ENCODE measurements at regions not wholly inside any gene's neighbourhood (a gene's known extent, or its start where the extent isn't known, plus 50 kb on each side); places are given as distances from the start of the nearest gene placed in this dataset.

DNA sequence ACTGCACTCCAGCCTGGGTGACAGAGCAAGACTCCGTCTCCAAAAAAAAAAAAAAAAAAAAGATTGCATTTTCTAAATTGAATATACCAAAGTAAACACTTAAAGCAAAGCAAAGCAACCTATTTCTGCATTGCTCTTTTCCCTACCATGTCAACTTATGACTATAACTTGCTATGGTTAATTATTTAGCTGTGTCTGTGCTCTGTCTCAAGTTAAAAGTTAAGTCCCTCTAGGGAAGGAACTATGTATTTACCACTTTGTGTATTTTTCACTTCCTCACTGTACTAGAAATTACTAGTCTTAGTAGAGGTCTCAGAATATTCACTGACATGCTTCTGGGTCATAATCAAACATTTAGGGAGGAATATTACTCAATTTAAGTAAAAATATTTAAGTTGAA is 711.7 kb upstream of the SOX9 start:
- no peak for DNase-seq (ENCODE audit: low read depth)
- no peak overlapping the region for H3K4me3 ChIP-seq (ENCODE audit: low read depth, low read length)
- TF ChIP-seq, protein P1, sequence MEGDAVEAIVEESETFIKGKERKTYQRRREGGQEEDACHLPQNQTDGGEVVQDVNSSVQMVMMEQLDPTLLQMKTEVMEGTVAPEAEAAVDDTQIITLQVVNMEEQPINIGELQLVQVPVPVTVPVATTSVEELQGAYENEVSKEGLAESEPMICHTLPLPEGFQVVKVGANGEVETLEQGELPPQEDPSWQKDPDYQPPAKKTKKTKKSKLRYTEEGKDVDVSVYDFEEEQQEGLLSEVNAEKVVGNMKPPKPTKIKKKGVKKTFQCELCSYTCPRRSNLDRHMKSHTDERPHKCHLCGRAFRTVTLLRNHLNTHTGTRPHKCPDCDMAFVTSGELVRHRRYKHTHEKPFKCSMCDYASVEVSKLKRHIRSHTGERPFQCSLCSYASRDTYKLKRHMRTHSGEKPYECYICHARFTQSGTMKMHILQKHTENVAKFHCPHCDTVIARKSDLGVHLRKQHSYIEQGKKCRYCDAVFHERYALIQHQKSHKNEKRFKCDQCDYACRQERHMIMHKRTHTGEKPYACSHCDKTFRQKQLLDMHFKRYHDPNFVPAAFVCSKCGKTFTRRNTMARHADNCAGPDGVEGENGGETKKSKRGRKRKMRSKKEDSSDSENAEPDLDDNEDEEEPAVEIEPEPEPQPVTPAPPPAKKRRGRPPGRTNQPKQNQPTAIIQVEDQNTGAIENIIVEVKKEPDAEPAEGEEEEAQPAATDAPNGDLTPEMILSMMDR (IDR thresholded peaks at IDR 0.05; ENCODE audit: control insufficient read depth, extremely low read depth, insufficient read depth), result no peak

DNA sequence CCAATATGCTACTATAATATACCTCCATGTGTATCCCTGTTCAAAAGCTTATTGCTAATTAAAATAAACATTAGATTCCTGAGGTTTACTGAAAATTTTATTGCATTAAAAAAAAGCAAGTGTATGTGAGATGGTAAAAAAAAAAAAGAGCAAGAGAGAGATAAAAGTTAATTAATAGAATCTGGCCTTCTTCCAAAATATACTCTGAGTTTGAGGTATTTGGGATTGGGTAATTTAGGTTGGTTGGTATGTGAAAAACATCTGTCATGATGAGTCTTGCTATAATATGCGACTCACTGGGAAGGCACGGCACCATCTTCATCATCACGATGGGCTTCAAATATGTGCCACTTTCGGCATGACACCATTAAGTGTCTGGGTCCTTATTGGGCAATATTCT is 711.1 kb upstream of the SOX9 start:
- no peak for DNase-seq (ENCODE audit: low read depth)
- TF ChIP-seq, protein P1 (IDR thresholded peaks at IDR 0.05; ENCODE audit: control insufficient read depth, extremely low read depth, insufficient read depth), result no peak
- H3K4me3 ChIP-seq (ENCODE audit: low read depth, low read length), result no peak overlapping the region

DNA sequence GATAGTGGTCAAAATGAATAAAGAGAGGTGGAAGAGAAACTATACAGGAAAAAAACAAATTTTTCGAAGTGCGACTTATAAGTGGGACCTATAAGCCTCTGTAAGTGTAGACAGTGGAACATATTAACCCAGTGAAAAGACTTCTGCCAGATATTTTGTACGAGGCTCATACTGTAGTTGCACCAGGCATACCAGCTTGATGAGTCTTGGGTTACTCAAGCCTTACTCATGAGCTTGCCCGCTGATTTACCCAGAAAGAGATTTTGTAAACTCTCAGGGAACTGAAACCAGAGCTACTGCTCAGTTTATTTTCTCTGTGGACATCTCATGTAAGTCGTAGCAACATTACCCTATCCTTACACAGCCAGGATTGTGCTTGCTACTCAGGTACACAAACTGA is 708.0 kb upstream of the SOX9 start:
- no peak for DNase-seq (ENCODE audit: low read depth)
- TF ChIP-seq, protein P1 (IDR thresholded peaks at IDR 0.05; ENCODE audit: control insufficient read depth, extremely low read depth, insufficient read depth), result no peak
- no peak overlapping the region for H3K4me3 ChIP-seq (ENCODE audit: low read depth, low read length)

DNA sequence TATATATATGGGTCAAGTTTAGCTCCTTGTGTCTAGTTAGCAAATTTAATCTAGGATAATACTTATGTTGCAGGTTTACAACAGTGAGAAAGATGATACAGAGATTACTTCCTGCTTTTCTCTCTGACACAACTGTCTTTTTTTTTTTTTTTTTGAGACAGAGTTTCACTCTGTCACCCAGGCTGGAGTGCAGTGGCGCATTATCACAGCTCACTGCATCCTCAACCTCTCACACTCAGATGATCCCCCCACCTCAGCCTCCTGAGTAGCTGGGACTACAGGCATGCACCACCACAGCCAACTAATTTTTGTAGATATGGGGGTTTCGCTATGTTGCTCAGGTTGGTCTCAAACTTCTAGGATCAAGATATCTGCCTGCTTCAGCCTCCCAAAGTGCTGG is 706.9 kb upstream of the SOX9 start:
- no peak for DNase-seq (ENCODE audit: low read depth)
- no peak overlapping the region for H3K4me3 ChIP-seq (ENCODE audit: low read depth, low read length)
- TF ChIP-seq, protein P1 (IDR thresholded peaks at IDR 0.05; ENCODE audit: control insufficient read depth, extremely low read depth, insufficient read depth), result no peak

DNA sequence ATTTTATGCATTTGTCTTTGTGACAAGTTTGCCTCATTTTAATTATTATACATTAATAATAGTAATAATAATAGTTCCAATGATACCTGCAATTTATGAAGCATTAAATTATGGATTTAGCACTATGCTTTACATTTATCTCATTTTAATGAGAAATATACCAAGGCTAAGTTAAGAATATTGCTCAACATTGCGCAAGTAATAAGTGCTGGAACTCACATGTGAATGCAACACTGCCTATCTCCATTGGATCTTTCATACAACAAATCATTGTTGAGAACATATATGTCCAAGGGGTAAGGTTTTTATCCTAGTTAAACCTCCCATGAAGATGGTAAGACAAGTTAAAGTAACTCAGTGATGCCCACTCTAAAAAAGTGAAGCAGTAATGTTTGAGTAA is 703.7 kb upstream of the SOX9 start:
- TF ChIP-seq, protein P1 (IDR thresholded peaks at IDR 0.05; ENCODE audit: control insufficient read depth, extremely low read depth, insufficient read depth), result no peak
- H3K4me3 ChIP-seq (ENCODE audit: low read depth, low read length), result no peak overlapping the region
- no peak for DNase-seq (ENCODE audit: low read depth)

DNA sequence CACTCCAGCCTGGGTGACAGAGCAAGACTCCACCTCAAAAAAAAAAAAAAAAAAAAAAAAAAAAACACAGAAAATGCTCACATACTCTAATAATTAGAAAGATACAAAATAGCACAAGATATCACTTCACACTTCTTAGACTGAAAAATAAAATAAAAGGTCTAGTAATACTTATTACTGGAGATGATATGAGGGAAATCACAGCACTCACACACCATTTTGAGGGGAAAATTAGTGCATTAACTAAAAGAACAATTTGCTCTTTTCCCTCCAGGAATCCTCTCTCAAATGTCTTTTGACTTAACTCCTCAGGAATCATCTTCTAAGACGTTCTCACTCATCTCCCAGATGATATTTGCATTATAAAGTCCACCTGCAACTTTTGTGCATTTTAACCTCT is 697.9 kb upstream of the SOX9 start:
- H3K4me3 ChIP-seq (ENCODE audit: low read depth, low read length), result no peak overlapping the region
- TF ChIP-seq, protein P1 (IDR thresholded peaks at IDR 0.05; ENCODE audit: control insufficient read depth, extremely low read depth, insufficient read depth), result no peak
- no peak for DNase-seq (ENCODE audit: low read depth)

DNA sequence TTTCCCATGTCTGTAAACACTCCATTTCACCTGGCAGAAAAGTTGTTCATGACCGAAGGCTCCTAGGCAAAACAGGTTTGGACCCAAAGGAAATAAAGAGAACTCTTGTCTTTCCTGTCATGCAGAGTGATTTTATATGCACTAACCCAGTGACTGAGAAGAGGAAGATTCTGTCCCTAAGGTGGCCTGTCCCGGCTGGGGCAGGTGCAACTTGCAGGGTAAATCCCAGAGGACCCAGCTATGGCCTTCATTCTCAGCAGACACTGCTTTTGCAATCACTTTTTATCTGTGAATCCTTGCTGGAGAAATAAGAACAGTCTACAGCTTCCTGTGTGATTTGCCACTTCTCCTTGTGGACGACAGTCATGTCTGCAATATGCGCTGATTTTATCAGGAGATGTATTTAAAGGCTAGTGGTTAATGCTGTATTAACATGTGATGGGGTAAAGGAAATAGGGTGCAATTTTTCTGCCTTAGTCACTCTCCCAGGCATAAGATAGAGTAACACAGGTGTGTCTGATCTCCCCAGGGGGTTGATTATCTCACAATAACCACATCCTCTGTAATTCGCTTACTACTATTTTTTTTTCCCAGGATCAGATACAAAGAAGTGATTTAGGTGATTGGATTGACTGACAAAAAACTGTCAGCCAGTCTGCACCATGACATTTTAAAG is 696.8 kb upstream of the SOX9 start:
- no peak for DNase-seq (ENCODE audit: low read depth)
- no peak overlapping the region for H3K4me3 ChIP-seq (ENCODE audit: low read depth, low read length)

More for the DNA sequence above, 696.8 kb upstream of the SOX9 start:
- TF ChIP-seq, protein P1 (IDR thresholded peaks at IDR 0.05; ENCODE audit: control insufficient read depth, extremely low read depth, insufficient read depth), result no peak

Data from LNCaP clone FGC (cell line).